H1 (cell line): ENCODE measurements at regions not wholly inside any gene's neighbourhood (a gene's known extent, or its start where the extent isn't known, plus 50 kb on each side); places are given as distances from the start of the nearest gene placed in this dataset.
A peak's percentile ranks its signal among the peaks of the same experiment; 100 is the strongest.

Experiments
- CTCF ChIA-PET: fragments of 300-600 bp; sonication (Branson Sonifier 250); formaldehyde crosslinking; loops from one replicate; lab custom pipeline; 2021; ENCODE audit not compliant: partially characterized antibody; lab: Charles Lee
- POLR2A ChIA-PET: fragments of 300-600 bp; sonication (Branson Sonifier 250); formaldehyde crosslinking; loops from one replicate; lab custom pipeline; 2021; ENCODE audit warnings: inconsistent platforms; ENCODE audit not compliant: partially characterized antibody; lab: Charles Lee
- DNase-seq, 2 experiments: peaks; one replicate each; pipeline versions ENCODE4 v3.0.0 to v3.0.0-alpha.2; 2010 to 2022; ENCODE audit warnings: low spot score in 2 of 2, low read depth in 1 of 2, mixed read lengths in 1 of 2
- FAIRE-seq: peaks from 2 replicates; lab custom pipeline; 2011; peaks lifted over from hg19 to GRCh38; lab: Jason Lieb, UNC
- H2AFZ ChIP-seq: 2 replicates; pipeline ENCODE4 v1.8.1; 2012; ENCODE audit warnings: low read length, inconsistent platforms
- H2AK5ac ChIP-seq: 2 replicates; pipeline ENCODE4 v1.6.1; 2013; ENCODE audit warnings: low read depth, low read length
- H2BK120ac ChIP-seq: replicated peaks from 2 replicates; pipeline ENCODE3; 2013; ENCODE audit warnings: low read depth, low read length, inconsistent platforms
- H2BK12ac ChIP-seq: 2 replicates; pipeline ENCODE4 v1.6.1; 2013; ENCODE audit warnings: low read depth, low read length
- H2BK15ac ChIP-seq: 2 replicates; pipeline ENCODE4 v1.6.1; 2013; ENCODE audit warnings: low read length
- H2BK20ac ChIP-seq: 2 replicates; pipeline ENCODE4 v1.6.1; 2013; ENCODE audit warnings: low read length
- H2BK5ac ChIP-seq: 2 replicates; pipeline ENCODE4 v1.6.1; 2013; ENCODE audit warnings: low read depth, low read length
- H3K14ac ChIP-seq: 2 replicates; pipeline ENCODE4 v1.6.1; 2013; ENCODE audit warnings: inconsistent platforms; ENCODE audit not compliant: insufficient read length
- H3K18ac ChIP-seq: 2 replicates; pipeline ENCODE4 v1.6.1; 2013; ENCODE audit warnings: low read length; ENCODE audit errors: extremely low read depth
- H3K23ac ChIP-seq: 2 replicates; pipeline ENCODE4 v1.6.1; 2013; ENCODE audit warnings: inconsistent platforms; ENCODE audit not compliant: insufficient read length
- H3K23me2 ChIP-seq: 2 replicates; pipeline ENCODE4 v1.6.1; 2013; ENCODE audit warnings: low read depth, low read length
- H3K27ac ChIP-seq: 2 replicates; pipeline ENCODE4 v1.6.1; 2011; ENCODE audit warnings: low read depth, low read length, inconsistent platforms
- H3K27me3 ChIP-seq, 4 experiments: replicated peaks in 1 of 4; 1 replicate in 1 of 4; 2 replicates in 3 of 4; pipeline versions ENCODE4 v1.6.1 to v1.8.1; 2011 to 2013; ENCODE audit warnings: low read length in 3 of 4, mild to moderate bottlenecking in 3 of 4, inconsistent platforms in 2 of 4, mixed read lengths in 2 of 4, moderate library complexity in 1 of 4; ENCODE audit not compliant: control insufficient read depth in 3 of 4, insufficient read depth in 3 of 4; ENCODE audit errors: extremely low read depth in 1 of 4
- H3K36me3 ChIP-seq, 4 experiments: 2 replicates each; pipeline versions ENCODE4 v1.6.1 to v1.8.1; 2011 to 2013; ENCODE audit warnings: mild to moderate bottlenecking in 4 of 4, low read length in 3 of 4, moderate library complexity in 2 of 4, control low read depth in 1 of 4, inconsistent platforms in 1 of 4; ENCODE audit not compliant: insufficient read depth in 4 of 4, control insufficient read depth in 2 of 4
- H3K4ac ChIP-seq: replicated peaks from 2 replicates; pipeline ENCODE3; 2013; ENCODE audit warnings: low read length, low read depth, mixed read lengths, inconsistent platforms; ENCODE audit not compliant: insufficient read length
- H3K4me1 ChIP-seq, 4 experiments: replicated peaks in 1 of 4; 1 replicate in 1 of 4; 2 replicates in 3 of 4; pipeline versions ENCODE4 v1.6.1 to v1.8.1; 2011 to 2013; ENCODE audit warnings: low read length in 3 of 4, inconsistent platforms in 2 of 4, mixed read lengths in 1 of 4; ENCODE audit not compliant: insufficient read depth in 4 of 4, control insufficient read depth in 3 of 4
- H3K4me2 ChIP-seq, 2 experiments: 2 replicates each; pipeline versions ENCODE4 v1.6.1 to v1.8.1; 2011 to 2013; ENCODE audit warnings: low read depth in 2 of 2, low read length in 2 of 2, control low read depth in 1 of 2, inconsistent platforms in 1 of 2, mild to moderate bottlenecking in 1 of 2; ENCODE audit not compliant: insufficient read depth in 1 of 2
- H3K4me3 ChIP-seq, 4 experiments: fragments of 200-600, 300-600 bp in 1 of 4; sonication (generic), shearing (Covaris generic), sonication (Bioruptor Twin) in 1 of 4; 2 replicates each; pipeline versions ENCODE4 v1.5.1 to v1.8.1; 2011 to 2016; ENCODE audit warnings: low read length in 4 of 4, low read depth in 3 of 4, control low read depth in 2 of 4, inconsistent platforms in 2 of 4, mild to moderate bottlenecking in 2 of 4, mixed read lengths in 1 of 4, moderate library complexity in 1 of 4; ENCODE audit not compliant: insufficient read depth in 2 of 4; ENCODE audit errors: extremely low read depth in 1 of 4
- H3K56ac ChIP-seq: replicated peaks from 2 replicates; pipeline ENCODE3; 2013; ENCODE audit warnings: low read depth, mild to moderate bottlenecking, mixed read lengths, low read length, inconsistent platforms; ENCODE audit not compliant: insufficient read length
- H3K79me1 ChIP-seq: 2 replicates; pipeline ENCODE4 v1.6.1; 2013; ENCODE audit warnings: low read depth, low read length, control low read depth
- H3K79me2 ChIP-seq, 2 experiments: 2 replicates each; pipeline versions ENCODE4 v1.6.1 to v1.8.1; 2012 to 2013; ENCODE audit warnings: low read length in 2 of 2, mild to moderate bottlenecking in 2 of 2, inconsistent platforms in 1 of 2; ENCODE audit not compliant: insufficient read depth in 2 of 2, control insufficient read depth in 1 of 2
- H3K9ac ChIP-seq, 4 experiments: replicated peaks in 1 of 4; 1 replicate in 1 of 4; 2 replicates in 3 of 4; pipeline versions ENCODE4 v1.6.1 to v1.8.1; 2011 to 2013; ENCODE audit warnings: low read depth in 3 of 4, low read length in 3 of 4, control low read depth in 2 of 4, mild to moderate bottlenecking in 2 of 4, moderate library complexity in 2 of 4, inconsistent platforms in 1 of 4; ENCODE audit errors: extremely low read depth in 1 of 4
- H3K9me3 ChIP-seq, 2 experiments: 2 replicates each; pipeline versions ENCODE4 v1.6.1 to v1.8.1; 2012 to 2013; ENCODE audit warnings: mild to moderate bottlenecking in 2 of 2, moderate library complexity in 2 of 2, control low read depth in 1 of 2, inconsistent platforms in 1 of 2, low read depth in 1 of 2, low read length in 1 of 2, mixed read lengths in 1 of 2; ENCODE audit not compliant: insufficient read depth in 2 of 2
- H4K20me1 ChIP-seq, 2 experiments: replicated peaks in 1 of 2; 2 replicates each; pipeline versions ENCODE3 to v1.8.1; 2011 to 2013; ENCODE audit warnings: inconsistent platforms in 2 of 2, low read length in 2 of 2, mild to moderate bottlenecking in 1 of 2; ENCODE audit not compliant: insufficient read depth in 2 of 2, control insufficient read depth in 1 of 2
- H4K5ac ChIP-seq: 2 replicates; pipeline ENCODE4 v1.6.1; 2013; ENCODE audit warnings: low read length, low read depth, mixed read lengths, inconsistent platforms; ENCODE audit not compliant: insufficient read length
- H4K8ac ChIP-seq: 2 replicates; pipeline ENCODE4 v1.8.0; 2013; ENCODE audit warnings: mild to moderate bottlenecking, moderate library complexity, low read length, inconsistent platforms; ENCODE audit not compliant: insufficient read depth; ENCODE audit errors: extremely low read depth
- H4K91ac ChIP-seq: replicated peaks from 2 replicates; pipeline ENCODE3; 2013; ENCODE audit warnings: low read length, mixed read lengths, inconsistent platforms; ENCODE audit not compliant: insufficient read length
- BACH1 ChIP-seq: IDR thresholded peaks from 2 replicates; pipeline ENCODE4 v1.6.1; 2012; ENCODE audit warnings: low read length, improper control_type of control experiment
- HDAC2 ChIP-seq, 2 experiments: fragments of 300-600 bp in 1 of 2; sonication (generic) in 1 of 2; IDR thresholded peaks; 2 replicates each; pipeline ENCODE4 v1.6.1; 2011 to 2012; ENCODE audit warnings: low read depth in 2 of 2, low read length in 2 of 2, mild to moderate bottlenecking in 2 of 2, moderate library complexity in 2 of 2, borderline replicate concordance in 1 of 2, inconsistent platforms in 1 of 2
- JUN ChIP-seq: IDR thresholded peaks from 2 replicates; pipeline ENCODE4 v1.6.1; 2011; ENCODE audit warnings: low read depth, mild to moderate bottlenecking, improper control_type of control experiment, low read length
- RXRA ChIP-seq: IDR thresholded peaks from 2 replicates; pipeline ENCODE4 v1.6.1; 2011; ENCODE audit warnings: low read depth, mild to moderate bottlenecking, low read length, moderate library complexity; ENCODE audit not compliant: insufficient read depth
- SIX5 ChIP-seq: IDR thresholded peaks from 2 replicates; pipeline ENCODE4 v1.6.1; 2011; ENCODE audit warnings: mild to moderate bottlenecking, low read depth, low read length
- SUZ12 ChIP-seq: fragments of 200-600 bp; sonication (generic); IDR thresholded peaks from 2 replicates; pipeline ENCODE4 v1.6.1; 2012; ENCODE audit warnings: mild to moderate bottlenecking, inconsistent platforms, low read length, moderate library complexity, mixed read lengths
- TAF1 ChIP-seq: IDR thresholded peaks from 2 replicates; pipeline ENCODE4 v1.6.1; 2011; ENCODE audit warnings: mild to moderate bottlenecking, low read depth, low read length
- TEAD4 ChIP-seq: IDR thresholded peaks from 2 replicates; pipeline ENCODE4 v1.6.1; 2012; ENCODE audit warnings: low read depth, low read length, inconsistent platforms, mixed read lengths
- WGBS, 2 experiments: shearing (Covaris generic) in 1 of 2; methylation state at CpG; one replicate each; pipeline versions ENCODE4 v1.1.6 to v1.1.7; 2013 to 2015; ENCODE audit warnings: low lambda C conversion rate in 2 of 2, mixed read lengths in 2 of 2, inconsistent platforms in 1 of 2, low coverage in 1 of 2, missing lambda C conversion rate in 1 of 2; ENCODE audit not compliant: insufficient replicate concordance in 2 of 2, insufficient coverage in 1 of 2, insufficient read length in 1 of 2; ENCODE audit errors: extremely low coverage in 1 of 2, missing lambda C conversion rate in 1 of 2; 5-methylcytosine and 5-hydroxymethylcytosine counted together
- TF ChIP-seq, protein P1 (sequence below), 3 experiments: IDR thresholded peaks; 1 replicate in 2 of 3; 2 replicates in 1 of 3; pipeline versions ENCODE4 v1.5.1 to v1.6.1; 2011; ENCODE audit warnings: low read length in 3 of 3, mild to moderate bottlenecking in 3 of 3, inconsistent platforms in 2 of 3, low read depth in 1 of 3, moderate library complexity in 1 of 3; ENCODE audit not compliant: insufficient read depth in 1 of 3; ENCODE audit errors: control extremely low read depth in 1 of 3

DNA sequence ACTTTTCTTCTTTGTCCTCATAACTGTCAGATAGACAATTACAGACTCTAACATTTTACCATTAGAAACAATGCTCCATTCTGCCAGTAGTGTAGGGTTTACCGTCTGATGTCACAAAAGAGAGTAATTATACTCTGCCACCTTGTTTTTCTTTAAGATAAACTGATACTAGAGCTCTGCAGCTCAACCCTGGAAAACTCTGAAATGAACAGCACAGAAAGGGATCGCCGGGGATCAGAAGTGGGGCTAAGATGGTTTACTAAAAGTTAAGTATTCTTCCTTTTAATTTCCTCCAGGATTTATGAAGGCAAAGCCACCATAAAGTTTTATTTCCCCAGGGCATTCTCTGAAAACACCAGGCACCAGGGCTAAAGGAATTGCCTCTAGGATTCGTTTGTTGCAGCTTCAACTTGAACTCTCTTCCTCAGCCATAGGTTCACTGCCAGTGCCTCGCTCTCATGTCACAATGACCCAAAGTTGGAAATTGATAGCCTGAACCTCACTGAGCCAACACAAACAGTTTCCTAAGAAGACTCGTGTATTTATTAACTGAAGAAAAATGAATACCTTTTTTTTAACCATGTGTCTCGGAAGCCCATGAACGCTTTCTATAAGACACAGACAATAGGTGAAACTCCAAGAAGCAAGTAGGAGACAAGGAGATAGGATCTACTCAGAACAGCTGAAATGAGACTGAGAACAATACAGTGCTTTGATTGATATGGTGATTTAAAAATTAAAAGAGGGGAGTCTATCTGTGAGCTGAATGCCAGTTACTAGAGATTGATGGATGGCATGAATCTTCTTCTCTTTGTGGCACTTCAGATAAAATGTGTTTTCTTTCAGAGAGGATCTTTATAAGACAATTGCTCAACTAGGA, 121.5 kb upstream of the SPATS2L start:
- no peak overlapping the region for H3K27ac ChIP-seq
- TF ChIP-seq TEAD4 (no peak), SIX5 (no peak), TAF1 (no peak), BACH1 (no peak), RXRA (no peak), SUZ12 (no peak), JUN (no peak), HDAC2 (IDR thresholded peaks at IDR 0.05; ENCODE audit: borderline replicate concordance in 1 of 2, low read depth in 2 of 2, low read length in 2 of 2) (no peak)
- TF ChIP-seq, protein P1, sequence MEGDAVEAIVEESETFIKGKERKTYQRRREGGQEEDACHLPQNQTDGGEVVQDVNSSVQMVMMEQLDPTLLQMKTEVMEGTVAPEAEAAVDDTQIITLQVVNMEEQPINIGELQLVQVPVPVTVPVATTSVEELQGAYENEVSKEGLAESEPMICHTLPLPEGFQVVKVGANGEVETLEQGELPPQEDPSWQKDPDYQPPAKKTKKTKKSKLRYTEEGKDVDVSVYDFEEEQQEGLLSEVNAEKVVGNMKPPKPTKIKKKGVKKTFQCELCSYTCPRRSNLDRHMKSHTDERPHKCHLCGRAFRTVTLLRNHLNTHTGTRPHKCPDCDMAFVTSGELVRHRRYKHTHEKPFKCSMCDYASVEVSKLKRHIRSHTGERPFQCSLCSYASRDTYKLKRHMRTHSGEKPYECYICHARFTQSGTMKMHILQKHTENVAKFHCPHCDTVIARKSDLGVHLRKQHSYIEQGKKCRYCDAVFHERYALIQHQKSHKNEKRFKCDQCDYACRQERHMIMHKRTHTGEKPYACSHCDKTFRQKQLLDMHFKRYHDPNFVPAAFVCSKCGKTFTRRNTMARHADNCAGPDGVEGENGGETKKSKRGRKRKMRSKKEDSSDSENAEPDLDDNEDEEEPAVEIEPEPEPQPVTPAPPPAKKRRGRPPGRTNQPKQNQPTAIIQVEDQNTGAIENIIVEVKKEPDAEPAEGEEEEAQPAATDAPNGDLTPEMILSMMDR (IDR thresholded peaks at IDR 0.05; ENCODE audit: control extremely low read depth in 1 of 3, insufficient read depth in 1 of 3, low read depth in 1 of 3, low read length in 3 of 3): no peak
- TF ChIP-seq, all 59 proteins: peak for 0
- no peak overlapping the region for H3K18ac ChIP-seq

More for the DNA sequence above, 121.5 kb upstream of the SPATS2L start:
- Histone ChIP-seq H3K23ac (no peak overlapping the region), H3K4me3 (no peak overlapping the region), H3K27me3 (no peaks in the 10 kb centered on the region; a peak in 1 of 7 replicates), H2BK5ac (no peak overlapping the region), H2BK12ac (0 out of 2 replicates have a peak overlapping the region, but pooled peaks have one; percentile 35), H2BK15ac (peak overlapping the region; percentile 47; the same call in 1 of the 2 replicates), H3K4me1 (peaks cover 0 to 4% (median 0%) of the 10 kb centered on the region in 4 experiments; a peak in 1 of 7 replicates), H2AFZ (no peak overlapping the region), H3K9ac (no peak overlapping the region), H2BK120ac (no peak overlapping the region), H3K4ac (no peak overlapping the region), H3K79me1 (no peaks in the 10 kb centered on the region), H4K20me1 (no peaks in the 10 kb centered on the region), H2AK5ac (peak overlapping the region; percentile 75; the same call in 1 of the 2 replicates), H2BK20ac (peak overlapping the region; percentile 56; the same call in 1 of the 2 replicates), H3K9me3 (no peaks in the 10 kb centered on the region), H3K23me2 (no peaks in the 10 kb centered on the region), H3K79me2 (no peaks in the 10 kb centered on the region), H4K5ac (no peak overlapping the region), H3K14ac (no peak overlapping the region), H3K4me2 (no peak overlapping the region), H3K36me3 (no peaks in the 10 kb centered on the region), H4K8ac (no peak overlapping the region), H3K56ac (no peak overlapping the region), H4K91ac (no peak overlapping the region)
- POLR2A ChIA-PET: interaction anchor here (1.5 kb wide), 1 partner anchor 16 kb away, joined by 3 read pairs; no protein-coding TSS in a partner anchor
- CTCF ChIA-PET: interaction anchor here (1.2 kb wide), 1 partner anchor 16 kb away, joined by 3 read pairs; no protein-coding TSS in a partner anchor
- 84% methylated on average over 8 of the region's 8 CpGs; no CpG with 5 or more reads in 1 of the 2 experiments for WGBS, 2 experiments
- no peak for DNase-seq
- FAIRE-seq: no peak
